ENCODE measurements at regions not wholly inside any gene's neighbourhood (a gene's known extent, or its start where the extent isn't known, plus 50 kb on each side); places are given as distances from the start of the nearest gene placed in this dataset.

- DNase-seq: no peak
These were observed 158.5 kb upstream of the PMEPA1 start for GRCh38 chr20:57868310-57868709.

GRCh38 chr20:57867807-57868206, 158.0 kb upstream of the PMEPA1 start:
- no peak for DNase-seq

GRCh38 chr20:57867181-57867803, 157.5 kb upstream of the PMEPA1 start:
- DNase-seq: no peak

GRCh38 chr20:57866250-57867106, 156.7 kb upstream of the PMEPA1 start:
- no peak for DNase-seq

- no peak for DNase-seq
These were observed 155.5 kb upstream of the PMEPA1 start for GRCh38 chr20:57865266-57865665.

GRCh38 chr20:57860576-57860975, 150.8 kb upstream of the PMEPA1 start:
- no peak for DNase-seq

- no peak for DNase-seq
These were observed 148.2 kb upstream of the PMEPA1 start for GRCh38 chr20:57857969-57858368.

- DNase-seq: no peak
These were observed 147.3 kb upstream of the PMEPA1 start for GRCh38 chr20:57857118-57857517.

GRCh38 chr20:57856658-57857057, 146.8 kb upstream of the PMEPA1 start:
- no peak for DNase-seq

GRCh38 chr20:57851796-57852195, 142.0 kb upstream of the PMEPA1 start:
- no peak for DNase-seq

- DNase-seq: no peak
These were observed 141.3 kb upstream of the PMEPA1 start for GRCh38 chr20:57851025-57851682.

GRCh38 chr20:57849521-57850215, 139.9 kb upstream of the PMEPA1 start:
- no peak for DNase-seq

GRCh38 chr20:57849121-57849520, 139.3 kb upstream of the PMEPA1 start:
- no peak for DNase-seq

GRCh38 chr20:57848282-57848681, 138.5 kb upstream of the PMEPA1 start:
- DNase-seq: no peak

- peak; percentile 36 for DNase-seq
These were observed 137.3 kb upstream of the PMEPA1 start for GRCh38 chr20:57847104-57847503.

GRCh38 chr20:57844626-57845596, 135.1 kb upstream of the PMEPA1 start:
- no peak for DNase-seq

GRCh38 chr20:57843941-57844625, 134.3 kb upstream of the PMEPA1 start:
- no peak for DNase-seq

- no peak for DNase-seq
These were observed 132.9 kb upstream of the PMEPA1 start for GRCh38 chr20:57842720-57843119.

GRCh38 chr20:57841297-57841866, 131.6 kb upstream of the PMEPA1 start:
- DNase-seq: no peak

GRCh38 chr20:57840504-57841296, 130.9 kb upstream of the PMEPA1 start:
- DNase-seq: no peak

All from NCI-H446 treated with DMSO at 0.1 percent for 48 hours (cell line).